ENCODE measurements at regions not wholly inside any gene's neighbourhood (a gene's known extent, or its start where the extent isn't known, plus 50 kb on each side); places are given as distances from the start of the nearest gene placed in this dataset.

DNA sequence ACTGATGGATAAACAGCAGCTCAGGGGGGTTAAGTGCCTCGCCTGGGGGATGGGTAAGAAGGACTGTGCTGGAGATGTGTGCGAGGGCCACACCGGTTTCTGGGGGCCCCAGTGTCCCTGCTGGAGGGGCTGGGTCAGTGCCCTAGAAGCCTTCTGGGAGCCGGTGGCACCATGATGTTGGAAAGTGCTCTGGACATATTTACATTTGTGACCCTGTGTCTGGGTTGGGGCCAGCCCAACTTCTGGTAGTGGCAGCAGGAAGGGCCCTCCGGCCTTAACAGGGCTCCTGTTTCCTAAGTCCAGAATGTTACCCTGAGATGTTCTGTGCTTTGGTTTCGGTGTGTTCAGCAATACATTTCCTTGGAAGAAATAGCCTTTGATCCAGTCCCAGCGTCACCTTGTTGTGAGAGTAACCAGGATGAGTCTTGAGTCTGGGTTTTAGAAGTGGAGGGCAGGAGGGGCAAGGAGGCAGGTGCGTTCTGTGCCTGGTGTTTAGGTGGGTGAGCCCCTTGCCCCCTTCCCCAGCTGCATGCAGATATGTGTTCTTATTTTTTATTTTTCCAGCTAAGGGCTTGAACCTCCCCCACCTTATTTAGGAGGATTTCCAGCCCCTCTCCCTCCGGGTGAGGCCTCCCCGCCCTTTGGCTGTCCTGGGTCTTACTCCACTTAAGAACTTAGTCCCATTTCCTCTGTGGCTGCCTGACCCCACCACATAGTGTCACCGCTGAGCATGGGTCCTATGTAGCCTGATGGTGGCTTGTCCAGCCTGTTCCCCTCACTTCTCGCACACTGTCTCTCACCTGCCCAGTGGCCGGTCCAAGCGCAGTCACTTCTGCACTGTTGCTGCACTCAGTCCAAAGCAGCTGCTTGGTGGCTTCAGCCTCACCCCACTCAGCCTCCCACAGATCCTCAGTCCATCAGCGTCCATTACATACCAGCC lies 132.7 kb upstream of the HS6ST1 start:
- TF ChIP-seq, protein P1, sequence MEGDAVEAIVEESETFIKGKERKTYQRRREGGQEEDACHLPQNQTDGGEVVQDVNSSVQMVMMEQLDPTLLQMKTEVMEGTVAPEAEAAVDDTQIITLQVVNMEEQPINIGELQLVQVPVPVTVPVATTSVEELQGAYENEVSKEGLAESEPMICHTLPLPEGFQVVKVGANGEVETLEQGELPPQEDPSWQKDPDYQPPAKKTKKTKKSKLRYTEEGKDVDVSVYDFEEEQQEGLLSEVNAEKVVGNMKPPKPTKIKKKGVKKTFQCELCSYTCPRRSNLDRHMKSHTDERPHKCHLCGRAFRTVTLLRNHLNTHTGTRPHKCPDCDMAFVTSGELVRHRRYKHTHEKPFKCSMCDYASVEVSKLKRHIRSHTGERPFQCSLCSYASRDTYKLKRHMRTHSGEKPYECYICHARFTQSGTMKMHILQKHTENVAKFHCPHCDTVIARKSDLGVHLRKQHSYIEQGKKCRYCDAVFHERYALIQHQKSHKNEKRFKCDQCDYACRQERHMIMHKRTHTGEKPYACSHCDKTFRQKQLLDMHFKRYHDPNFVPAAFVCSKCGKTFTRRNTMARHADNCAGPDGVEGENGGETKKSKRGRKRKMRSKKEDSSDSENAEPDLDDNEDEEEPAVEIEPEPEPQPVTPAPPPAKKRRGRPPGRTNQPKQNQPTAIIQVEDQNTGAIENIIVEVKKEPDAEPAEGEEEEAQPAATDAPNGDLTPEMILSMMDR (conservative IDR thresholded peaks at IDR 0.05; ENCODE audit: low read depth, low read length): no peak
- DNase-seq (ENCODE audit: low read depth): no peak
- no peak overlapping the region for H3K4me3 ChIP-seq (ENCODE audit: low read depth, low read length)

DNA sequence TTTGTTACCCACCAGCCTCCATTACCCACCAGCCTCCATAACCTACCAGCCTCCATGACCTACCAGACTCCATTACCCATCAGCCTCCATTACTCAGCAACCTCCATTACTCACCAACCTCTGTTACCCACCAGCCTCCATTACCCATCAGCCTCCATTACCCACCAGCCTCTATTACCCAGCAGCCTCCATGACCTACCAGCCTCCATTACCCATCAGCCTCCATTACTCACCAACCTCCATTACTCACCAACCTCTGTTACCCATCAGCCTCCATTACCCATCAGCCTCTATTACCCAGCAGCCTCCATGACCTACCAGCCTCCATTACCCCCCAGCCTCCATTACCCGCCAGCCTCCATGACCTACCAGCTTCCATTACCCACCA lies 133.3 kb upstream of the HS6ST1 start:
- TF ChIP-seq, protein P1 (conservative IDR thresholded peaks at IDR 0.05; ENCODE audit: low read depth, low read length): no peak

DNA sequence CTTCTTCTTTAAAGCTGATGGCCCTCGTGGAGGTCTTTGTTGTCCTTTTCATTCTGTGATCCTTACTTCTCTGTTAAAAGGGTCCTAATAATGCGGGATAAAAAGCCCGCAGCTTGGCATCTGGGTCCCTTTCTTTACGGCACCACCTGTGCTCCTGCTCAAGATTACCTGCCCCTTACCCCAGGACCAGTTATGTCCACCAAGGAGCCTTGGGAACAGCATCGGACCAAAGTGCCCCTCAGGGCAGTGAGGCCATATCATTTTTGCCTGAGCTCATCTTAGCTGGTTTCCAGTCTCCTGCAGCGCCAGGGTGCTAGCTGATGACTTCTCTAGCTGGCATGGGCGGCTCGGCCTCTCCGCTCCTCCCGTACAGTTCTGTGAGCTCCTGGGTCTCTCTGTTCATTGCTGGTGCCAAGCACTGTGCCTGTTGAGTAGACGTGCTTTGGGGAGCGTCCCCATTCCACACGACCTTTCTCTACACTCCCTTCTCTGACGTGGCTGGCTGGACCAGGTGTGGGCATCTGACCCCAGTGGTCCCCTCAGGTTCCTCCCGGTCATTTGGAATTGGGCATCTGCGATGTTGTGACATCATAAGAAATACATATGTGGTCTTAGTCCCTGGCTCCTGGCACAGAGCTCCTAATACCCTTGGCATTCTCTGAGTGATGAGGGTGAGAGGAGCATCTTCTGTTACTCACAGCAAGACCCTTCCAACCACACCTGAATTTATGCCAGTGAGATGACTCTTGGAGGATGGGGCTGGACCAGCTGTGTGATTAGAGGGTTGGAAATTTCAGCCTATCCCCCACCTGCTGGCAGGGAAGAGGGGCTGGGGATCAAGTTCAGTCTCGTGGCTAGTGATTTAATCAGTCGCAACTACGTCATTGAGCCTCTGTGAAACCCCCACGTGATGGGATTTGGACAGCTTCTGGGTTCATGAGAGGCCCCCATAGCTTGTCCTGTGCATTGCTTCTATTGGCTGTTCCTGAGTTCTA lies 134.2 kb upstream of the HS6ST1 start:
- no peak for DNase-seq (ENCODE audit: low read depth)
- H3K4me3 ChIP-seq (ENCODE audit: low read depth, low read length): no peak overlapping the region
- TF ChIP-seq, protein P1 (conservative IDR thresholded peaks at IDR 0.05; ENCODE audit: low read depth, low read length): no peak

More for the DNA sequence above, 133.3 kb upstream of the HS6ST1 start:
- DNase-seq (ENCODE audit: low read depth): no peak
- H3K4me3 ChIP-seq (ENCODE audit: low read depth, low read length): no peak overlapping the region

DNA sequence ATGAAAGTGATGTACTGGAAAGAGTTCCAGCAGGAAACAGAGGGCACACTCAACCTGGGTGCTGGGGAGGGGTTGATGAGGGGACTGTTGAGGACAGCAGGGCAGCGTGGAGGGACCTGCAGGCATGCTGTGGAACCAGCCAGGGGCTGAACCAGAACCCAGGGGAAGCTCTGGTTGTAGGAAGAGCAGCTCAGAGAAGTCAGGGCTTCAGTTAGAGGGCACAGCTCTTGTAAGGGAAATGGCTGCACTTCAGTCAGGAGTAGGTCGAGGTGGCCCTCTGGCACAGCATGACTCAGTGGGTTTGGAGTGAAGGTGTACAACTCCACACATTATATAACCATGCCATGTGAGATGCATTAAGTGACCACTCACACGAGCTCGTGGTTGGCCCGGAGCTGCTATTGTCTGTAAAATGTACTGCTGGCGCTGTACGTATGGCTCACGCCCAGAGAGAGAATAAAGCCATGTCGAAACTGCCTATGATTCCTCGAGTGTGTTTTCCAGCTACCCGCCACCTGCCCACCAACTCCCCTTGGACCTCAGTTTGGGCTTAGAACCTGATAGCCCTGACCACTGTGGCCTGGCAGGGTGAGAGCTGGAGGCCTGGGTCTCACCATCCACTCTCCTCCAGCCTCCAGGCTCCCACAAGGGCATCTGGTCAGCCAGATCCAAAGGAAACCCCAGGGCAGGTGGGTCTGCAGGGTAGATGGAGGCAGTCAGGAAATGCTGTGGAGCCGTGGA lies 136.5 kb upstream of the HS6ST1 start:
- TF ChIP-seq, protein P1 (conservative IDR thresholded peaks at IDR 0.05; ENCODE audit: low read depth, low read length): no peak

DNA sequence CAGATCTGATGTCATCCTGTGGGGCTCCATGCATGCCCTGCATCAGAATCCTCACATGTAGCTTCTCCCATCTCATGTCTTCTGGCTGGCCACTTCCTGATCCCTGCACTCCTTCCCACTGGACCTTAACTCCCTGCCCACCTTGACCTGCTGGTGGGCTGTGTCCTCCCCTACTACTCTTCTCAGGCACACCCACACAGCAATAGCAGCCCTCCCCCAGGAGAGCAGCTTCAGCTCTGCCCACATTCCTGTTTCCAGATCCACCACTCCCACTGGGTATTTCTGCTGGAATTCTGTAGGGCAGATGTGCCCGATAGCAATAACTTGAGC lies 137.0 kb upstream of the HS6ST1 start:
- TF ChIP-seq, protein P1 (conservative IDR thresholded peaks at IDR 0.05; ENCODE audit: low read depth, low read length): no peak

More for the DNA sequence above, 136.5 kb upstream of the HS6ST1 start:
- no peak overlapping the region for H3K4me3 ChIP-seq (ENCODE audit: low read depth, low read length)
- no peak for DNase-seq (ENCODE audit: low read depth)

DNA sequence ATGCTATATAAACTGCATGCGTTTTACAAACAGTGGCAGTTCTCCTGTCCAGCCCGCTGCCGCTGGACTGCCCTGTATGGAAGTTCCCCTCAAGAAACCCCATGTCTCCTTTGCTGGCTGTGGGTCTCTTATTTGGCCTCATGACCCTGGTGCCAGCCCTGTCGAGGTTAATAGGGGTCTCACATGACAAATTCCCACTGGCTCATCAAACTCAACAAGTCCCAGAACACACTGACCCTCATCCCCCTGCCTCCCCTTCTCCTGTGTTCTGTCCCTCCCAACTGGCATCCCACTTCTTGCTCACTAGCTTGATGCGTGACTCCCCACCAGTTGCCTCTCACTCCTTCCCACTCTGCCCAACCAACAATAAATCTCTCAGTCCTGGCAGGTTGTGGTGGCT lies 137.6 kb upstream of the HS6ST1 start:
- TF ChIP-seq, protein P1 (conservative IDR thresholded peaks at IDR 0.05; ENCODE audit: low read depth, low read length): no peak
- no peak for DNase-seq (ENCODE audit: low read depth)
- H3K4me3 ChIP-seq (ENCODE audit: low read depth, low read length): no peak overlapping the region

More for the DNA sequence above, 137.0 kb upstream of the HS6ST1 start:
- DNase-seq (ENCODE audit: low read depth): no peak
- no peak overlapping the region for H3K4me3 ChIP-seq (ENCODE audit: low read depth, low read length)
